ENCODE measurements at regions not wholly inside any gene's neighbourhood (a gene's known extent, or its start where the extent isn't known, plus 50 kb on each side); places are given as distances from the start of the nearest gene placed in this dataset.

DNA sequence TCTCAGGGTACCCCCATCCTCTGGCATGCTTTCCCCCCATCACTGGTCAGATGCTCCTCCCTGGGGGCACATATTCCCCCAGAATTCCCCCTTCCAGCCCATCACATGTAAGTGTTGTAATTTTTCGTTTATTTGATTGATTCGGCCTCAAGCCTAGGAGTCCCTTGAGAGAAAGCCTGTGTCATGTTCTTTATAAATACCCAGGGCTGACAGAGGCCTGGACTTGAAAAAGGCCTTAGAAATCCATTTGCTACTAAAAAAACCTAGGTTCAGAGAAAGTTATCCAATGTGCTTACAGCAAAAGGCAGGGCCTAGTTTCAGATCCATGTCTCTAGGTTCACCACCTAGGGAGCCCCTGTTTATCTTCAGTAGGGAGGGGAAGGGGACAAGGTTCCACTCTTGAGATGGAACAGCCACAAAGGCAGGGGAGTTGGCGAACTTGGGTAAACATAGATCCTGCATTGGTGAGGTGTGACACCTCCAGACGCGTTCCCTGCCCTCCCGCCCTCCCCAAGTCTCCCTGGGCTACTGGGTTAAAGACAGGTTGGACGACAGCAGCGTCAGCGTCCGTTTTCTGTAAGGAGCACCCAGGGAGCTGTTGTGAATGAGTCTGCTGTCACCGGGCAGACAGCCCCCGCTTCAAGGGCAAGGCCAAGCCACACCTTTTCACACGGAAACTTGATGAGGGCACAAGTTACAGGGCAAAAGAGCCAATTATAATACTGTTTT lies 147.8 kb downstream of the EN1 start:
- H3K27me3 ChIP-seq (ENCODE audit: insufficient read depth), result no peaks in the 10 kb centered on the region
- no peaks in the 10 kb centered on the region for H3K36me3 ChIP-seq (replicated peaks in 1 of 2; ENCODE audit: control insufficient read depth in 1 of 2, insufficient read depth in 2 of 2, low read length in 1 of 2)
- H3K27ac ChIP-seq (ENCODE audit: low read depth in 2 of 2, low read length in 1 of 2), result no peak overlapping the region
- no peak overlapping the region for H3K4me2 ChIP-seq
- H3K9me2 ChIP-seq, result no peaks in the 10 kb centered on the region
- DNase-seq, result no peak
- H3K79me2 ChIP-seq (ENCODE audit: insufficient read depth), result no peaks in the 10 kb centered on the region
- H3F3A ChIP-seq (replicated peaks; ENCODE audit: insufficient read depth), result no peaks in the 10 kb centered on the region
- H3K4me3 ChIP-seq (ENCODE audit: low read depth in 2 of 2, low read length in 1 of 2), result no peak overlapping the region
- no peak overlapping the region for H2AFZ ChIP-seq (ENCODE audit: low read depth)
- no peaks in the 10 kb centered on the region for H4K20me1 ChIP-seq (ENCODE audit: insufficient read depth)
- no peak overlapping the region for H3K9ac ChIP-seq
- TF ChIP-seq, protein P1, sequence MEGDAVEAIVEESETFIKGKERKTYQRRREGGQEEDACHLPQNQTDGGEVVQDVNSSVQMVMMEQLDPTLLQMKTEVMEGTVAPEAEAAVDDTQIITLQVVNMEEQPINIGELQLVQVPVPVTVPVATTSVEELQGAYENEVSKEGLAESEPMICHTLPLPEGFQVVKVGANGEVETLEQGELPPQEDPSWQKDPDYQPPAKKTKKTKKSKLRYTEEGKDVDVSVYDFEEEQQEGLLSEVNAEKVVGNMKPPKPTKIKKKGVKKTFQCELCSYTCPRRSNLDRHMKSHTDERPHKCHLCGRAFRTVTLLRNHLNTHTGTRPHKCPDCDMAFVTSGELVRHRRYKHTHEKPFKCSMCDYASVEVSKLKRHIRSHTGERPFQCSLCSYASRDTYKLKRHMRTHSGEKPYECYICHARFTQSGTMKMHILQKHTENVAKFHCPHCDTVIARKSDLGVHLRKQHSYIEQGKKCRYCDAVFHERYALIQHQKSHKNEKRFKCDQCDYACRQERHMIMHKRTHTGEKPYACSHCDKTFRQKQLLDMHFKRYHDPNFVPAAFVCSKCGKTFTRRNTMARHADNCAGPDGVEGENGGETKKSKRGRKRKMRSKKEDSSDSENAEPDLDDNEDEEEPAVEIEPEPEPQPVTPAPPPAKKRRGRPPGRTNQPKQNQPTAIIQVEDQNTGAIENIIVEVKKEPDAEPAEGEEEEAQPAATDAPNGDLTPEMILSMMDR (IDR thresholded peaks at IDR 0.05), result no peak
- ChIA-PET CTCF (no interaction called here), POLR2A (no interaction called here)
- WGBS (ENCODE audit: low lambda C conversion rate), result 68% methylated on average over 11 of the region's 13 CpGs
- peaks cover 0 to 8% of the 10 kb centered on the region in 2 experiments; a peak in 1 of 4 replicates for H3K4me1 ChIP-seq (ENCODE audit: control insufficient read depth in 1 of 2, insufficient read depth in 2 of 2, low read depth in 1 of 2, low read length in 1 of 2)
- no peaks in the 10 kb centered on the region for H3K9me3 ChIP-seq

DNA sequence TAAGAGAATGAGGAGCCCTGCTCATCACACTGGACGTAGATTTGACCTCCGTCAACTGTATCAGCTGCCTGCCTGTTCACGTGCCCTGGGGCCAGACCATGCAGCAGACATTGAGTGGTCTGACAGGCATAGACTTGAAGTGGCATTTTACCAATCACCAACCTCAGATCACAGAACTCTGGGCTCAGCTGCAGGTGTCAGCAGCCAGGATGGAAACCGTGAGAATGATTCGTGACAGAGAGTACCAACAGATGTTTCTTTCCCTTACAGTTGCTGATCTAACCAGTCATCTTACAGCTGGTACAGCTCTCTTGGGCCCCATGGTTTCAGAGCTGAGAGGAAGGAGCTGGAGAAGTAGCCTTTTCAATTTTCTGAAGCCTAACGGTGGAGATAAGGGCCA lies 148.9 kb downstream of the EN1 start:
- H4K20me1 ChIP-seq (ENCODE audit: insufficient read depth), result no peaks in the 10 kb centered on the region
- DNase-seq, result no peak
- 90% methylated on average over 6 of the region's 6 CpGs for WGBS (ENCODE audit: low lambda C conversion rate)
- H3K9me2 ChIP-seq, result no peaks in the 10 kb centered on the region
- ChIA-PET POLR2A (no interaction called here), CTCF (no interaction called here)
- no peaks in the 10 kb centered on the region for H3F3A ChIP-seq (replicated peaks; ENCODE audit: insufficient read depth)
- no peak overlapping the region for H3K9ac ChIP-seq
- H3K79me2 ChIP-seq (ENCODE audit: insufficient read depth), result no peaks in the 10 kb centered on the region
- H3K27ac ChIP-seq (ENCODE audit: low read depth in 2 of 2, low read length in 1 of 2), result no peak overlapping the region
- no peak overlapping the region for H2AFZ ChIP-seq (ENCODE audit: low read depth)
- no peak overlapping the region for H3K4me3 ChIP-seq (ENCODE audit: low read depth in 2 of 2, low read length in 1 of 2)
- TF ChIP-seq FOXM1 (IDR thresholded peaks at IDR 0.05; ENCODE audit: low read depth) (no peak), RCOR1 (IDR thresholded peaks at IDR 0.05; ENCODE audit: low read length) (no peak), NFIC (IDR thresholded peaks at IDR 0.05; ENCODE audit: borderline replicate concordance) (no peak), YY1 (IDR thresholded peaks at IDR 0.05; ENCODE audit: low read depth) (no peak), EP300 (IDR thresholded peaks at IDR 0.05; ENCODE audit: borderline replicate concordance in 1 of 2, low read depth in 1 of 2, low read length in 1 of 2) (no peak), GATA2 (CRISPR knock-in tag; IDR thresholded peaks at IDR 0.05) (no peak), NRF1 (IDR thresholded peaks at IDR 0.05; ENCODE audit: low read depth, low read length) (no peak), RAD21 (IDR thresholded peaks at IDR 0.05; ENCODE audit: low read length) (no peak), RFX5 (IDR thresholded peaks at IDR 0.05; ENCODE audit: low read length) (no peak), MXI1 (IDR thresholded peaks at IDR 0.05; ENCODE audit: low read depth, low read length) (no peak)
- TF ChIP-seq, protein P2, sequence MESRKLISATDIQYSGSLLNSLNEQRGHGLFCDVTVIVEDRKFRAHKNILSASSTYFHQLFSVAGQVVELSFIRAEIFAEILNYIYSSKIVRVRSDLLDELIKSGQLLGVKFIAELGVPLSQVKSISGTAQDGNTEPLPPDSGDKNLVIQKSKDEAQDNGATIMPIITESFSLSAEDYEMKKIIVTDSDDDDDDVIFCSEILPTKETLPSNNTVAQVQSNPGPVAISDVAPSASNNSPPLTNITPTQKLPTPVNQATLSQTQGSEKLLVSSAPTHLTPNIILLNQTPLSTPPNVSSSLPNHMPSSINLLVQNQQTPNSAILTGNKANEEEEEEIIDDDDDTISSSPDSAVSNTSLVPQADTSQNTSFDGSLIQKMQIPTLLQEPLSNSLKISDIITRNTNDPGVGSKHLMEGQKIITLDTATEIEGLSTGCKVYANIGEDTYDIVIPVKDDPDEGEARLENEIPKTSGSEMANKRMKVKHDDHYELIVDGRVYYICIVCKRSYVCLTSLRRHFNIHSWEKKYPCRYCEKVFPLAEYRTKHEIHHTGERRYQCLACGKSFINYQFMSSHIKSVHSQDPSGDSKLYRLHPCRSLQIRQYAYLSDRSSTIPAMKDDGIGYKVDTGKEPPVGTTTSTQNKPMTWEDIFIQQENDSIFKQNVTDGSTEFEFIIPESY (IDR thresholded peaks at IDR 0.05; ENCODE audit: borderline replicate concordance, low read depth), result no peak
- TF ChIP-seq, protein P1 (IDR thresholded peaks at IDR 0.05), result no peak
- TF ChIP-seq, protein P3, sequence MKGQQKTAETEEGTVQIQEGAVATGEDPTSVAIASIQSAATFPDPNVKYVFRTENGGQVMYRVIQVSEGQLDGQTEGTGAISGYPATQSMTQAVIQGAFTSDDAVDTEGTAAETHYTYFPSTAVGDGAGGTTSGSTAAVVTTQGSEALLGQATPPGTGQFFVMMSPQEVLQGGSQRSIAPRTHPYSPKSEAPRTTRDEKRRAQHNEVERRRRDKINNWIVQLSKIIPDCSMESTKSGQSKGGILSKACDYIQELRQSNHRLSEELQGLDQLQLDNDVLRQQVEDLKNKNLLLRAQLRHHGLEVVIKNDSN (IDR thresholded peaks at IDR 0.05; ENCODE audit: borderline replicate concordance, low read depth), result no peak
- TF ChIP-seq, protein P4, sequence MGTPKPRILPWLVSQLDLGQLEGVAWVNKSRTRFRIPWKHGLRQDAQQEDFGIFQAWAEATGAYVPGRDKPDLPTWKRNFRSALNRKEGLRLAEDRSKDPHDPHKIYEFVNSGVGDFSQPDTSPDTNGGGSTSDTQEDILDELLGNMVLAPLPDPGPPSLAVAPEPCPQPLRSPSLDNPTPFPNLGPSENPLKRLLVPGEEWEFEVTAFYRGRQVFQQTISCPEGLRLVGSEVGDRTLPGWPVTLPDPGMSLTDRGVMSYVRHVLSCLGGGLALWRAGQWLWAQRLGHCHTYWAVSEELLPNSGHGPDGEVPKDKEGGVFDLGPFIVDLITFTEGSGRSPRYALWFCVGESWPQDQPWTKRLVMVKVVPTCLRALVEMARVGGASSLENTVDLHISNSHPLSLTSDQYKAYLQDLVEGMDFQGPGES (IDR thresholded peaks at IDR 0.05; ENCODE audit: low read depth, low read length), result no peak
- H3K4me1 ChIP-seq (ENCODE audit: control insufficient read depth in 1 of 2, insufficient read depth in 2 of 2, low read depth in 1 of 2, low read length in 1 of 2), result peaks cover 0 to 8% of the 10 kb centered on the region in 2 experiments; a peak in 1 of 4 replicates
- no peaks in the 10 kb centered on the region for H3K27me3 ChIP-seq (ENCODE audit: insufficient read depth)
- H3K4me2 ChIP-seq, result no peak overlapping the region
- H3K36me3 ChIP-seq (replicated peaks in 1 of 2; ENCODE audit: control insufficient read depth in 1 of 2, insufficient read depth in 2 of 2, low read length in 1 of 2), result no peaks in the 10 kb centered on the region
- no peaks in the 10 kb centered on the region for H3K9me3 ChIP-seq
